NT2/D1 (cell line): ENCODE measurements at regions not wholly inside any gene's neighbourhood (a gene's known extent, or its start where the extent isn't known, plus 50 kb on each side); places are given as distances from the start of the nearest gene placed in this dataset.

ENCODE experiments used
- SUZ12 ChIP-seq: IDR thresholded peaks from 2 replicates; pipeline ENCODE4 v1.6.1; 2011; ENCODE audit not compliant: insufficient read length, insufficient read depth; ENCODE audit errors: extremely low read depth
- YY1 ChIP-seq: IDR thresholded peaks from 2 replicates; pipeline ENCODE4 v1.6.1; 2011; ENCODE audit not compliant: insufficient read length, insufficient read depth
- ZNF274 ChIP-seq: IDR thresholded peaks from 2 replicates; pipeline ENCODE4 v1.6.1; 2011; ENCODE audit warnings: mild to moderate bottlenecking, low read depth, low read length

DNA sequence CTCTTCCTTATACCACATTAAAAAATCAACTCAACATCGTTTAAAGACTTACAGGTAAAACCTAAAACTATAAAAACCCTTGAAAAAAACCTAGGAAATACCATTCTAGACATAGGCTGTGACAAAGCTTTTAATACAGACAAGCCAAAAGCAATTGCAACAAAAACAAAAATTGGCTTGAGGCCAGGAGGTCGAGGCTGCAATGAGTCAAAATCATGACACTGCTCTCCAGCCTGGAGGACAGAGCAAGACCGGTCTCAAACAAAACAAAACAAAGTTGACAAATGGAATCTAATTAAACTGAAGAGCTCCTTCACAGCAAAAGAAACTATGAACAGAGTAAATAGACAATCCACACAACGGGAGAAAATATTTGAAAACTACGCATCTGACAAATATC is 1057.8 kb downstream of the FSCB start:
- TF ChIP-seq SUZ12 (no peak), ZNF274 (no peak), YY1 (no peak)
